HG02870 (cell line): ENCODE measurements at regions not wholly inside any gene's neighbourhood (a gene's known extent, or its start where the extent isn't known, plus 50 kb on each side); places are given as distances from the start of the nearest gene placed in this dataset.
A peak's percentile ranks its signal among the peaks of the same experiment; 100 is the strongest.
"Not testable (repeated sequence)": the region's sequence is repeated elsewhere in the genome, so short reads cannot be mapped to it uniquely, and the experiment has no call there.

Source experiments
- ATAC-seq: cut with Tn5 transposase; IDR thresholded peaks from one replicate; pipeline ENCODE4 v1.9.1; 2021; ENCODE audit warnings: mild to moderate bottlenecking, moderate library complexity; ENCODE audit not compliant: unreplicated experiment

GRCh38 chr9:105098370-105098769 is 146.1 kb upstream of the SLC44A1 start:
- ATAC-seq: no peak

DNA sequence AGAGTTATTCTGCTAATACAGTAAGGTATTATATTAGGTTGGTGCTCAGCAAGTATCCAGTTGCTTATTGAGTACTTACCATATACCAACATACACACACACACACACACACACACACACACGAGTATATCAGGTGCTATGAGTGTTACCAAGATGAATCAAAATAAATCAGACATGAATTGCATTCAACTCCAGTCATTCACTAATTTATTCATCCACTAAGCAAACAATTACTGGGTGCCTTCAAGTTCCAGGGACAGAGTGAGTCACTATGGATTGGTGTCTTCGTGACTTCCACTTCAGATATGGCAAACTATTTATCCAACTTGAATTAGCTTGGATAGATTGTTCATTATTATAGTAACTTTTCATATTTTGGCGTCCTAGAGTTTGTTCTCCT is 140.7 kb upstream of the SLC44A1 start:
- ATAC-seq: no peak

DNA sequence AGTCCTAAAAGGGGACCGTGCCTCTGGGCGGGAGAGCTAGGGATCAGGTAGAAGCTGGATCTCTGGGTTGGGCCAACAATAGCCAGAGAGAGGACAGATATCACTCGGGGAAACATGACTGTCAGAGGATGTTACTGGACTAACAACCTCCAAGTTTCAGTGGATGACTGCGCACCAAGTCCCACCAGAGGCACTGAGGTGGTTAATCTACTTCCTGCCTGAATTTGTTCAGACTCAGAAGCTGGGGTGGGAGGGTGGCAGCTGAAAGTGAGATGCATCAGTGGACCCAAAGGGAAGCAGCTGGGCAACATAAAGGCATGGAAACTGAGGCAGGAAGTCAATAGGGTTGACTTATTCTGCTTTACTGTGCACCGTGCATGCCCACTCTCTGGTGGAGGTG is 130.1 kb upstream of the SLC44A1 start:
- ATAC-seq: no peak

DNA sequence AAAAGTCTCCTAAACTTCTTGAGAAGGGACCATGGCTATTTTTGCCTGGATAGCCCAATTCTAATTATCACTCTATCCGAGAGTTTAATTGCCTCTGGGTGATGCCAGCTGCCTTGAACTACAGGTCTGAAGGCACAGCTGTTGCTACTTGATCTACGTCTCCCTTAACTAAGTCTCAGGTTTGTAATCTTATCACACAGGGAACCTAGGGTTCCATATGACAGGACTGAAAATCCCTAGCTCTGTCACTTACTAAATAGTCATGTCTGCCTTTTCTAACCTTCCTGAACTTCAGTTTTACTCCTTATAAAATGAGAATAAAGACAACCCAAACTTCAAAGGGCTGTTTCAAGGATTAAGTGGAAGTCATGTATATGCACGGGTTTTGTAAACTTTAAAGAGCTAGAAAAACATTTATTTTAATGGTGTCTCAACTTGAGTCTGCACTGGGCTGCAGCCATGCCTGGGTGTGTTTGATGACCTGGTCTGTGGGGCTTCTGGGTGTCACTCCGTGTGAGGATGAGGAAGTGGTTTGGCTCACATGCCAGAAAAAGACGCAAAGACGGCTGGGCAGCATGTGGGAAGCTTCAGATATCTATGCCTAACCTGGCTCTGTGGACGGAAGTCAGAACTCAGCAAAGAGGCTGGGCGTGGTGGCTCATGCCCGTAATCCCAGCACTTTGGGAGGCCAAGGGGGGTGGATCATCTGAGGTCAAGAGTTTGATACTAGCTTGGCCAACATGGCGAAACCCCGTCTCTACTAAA is 129.3 kb upstream of the SLC44A1 start:
- no peak for ATAC-seq

DNA sequence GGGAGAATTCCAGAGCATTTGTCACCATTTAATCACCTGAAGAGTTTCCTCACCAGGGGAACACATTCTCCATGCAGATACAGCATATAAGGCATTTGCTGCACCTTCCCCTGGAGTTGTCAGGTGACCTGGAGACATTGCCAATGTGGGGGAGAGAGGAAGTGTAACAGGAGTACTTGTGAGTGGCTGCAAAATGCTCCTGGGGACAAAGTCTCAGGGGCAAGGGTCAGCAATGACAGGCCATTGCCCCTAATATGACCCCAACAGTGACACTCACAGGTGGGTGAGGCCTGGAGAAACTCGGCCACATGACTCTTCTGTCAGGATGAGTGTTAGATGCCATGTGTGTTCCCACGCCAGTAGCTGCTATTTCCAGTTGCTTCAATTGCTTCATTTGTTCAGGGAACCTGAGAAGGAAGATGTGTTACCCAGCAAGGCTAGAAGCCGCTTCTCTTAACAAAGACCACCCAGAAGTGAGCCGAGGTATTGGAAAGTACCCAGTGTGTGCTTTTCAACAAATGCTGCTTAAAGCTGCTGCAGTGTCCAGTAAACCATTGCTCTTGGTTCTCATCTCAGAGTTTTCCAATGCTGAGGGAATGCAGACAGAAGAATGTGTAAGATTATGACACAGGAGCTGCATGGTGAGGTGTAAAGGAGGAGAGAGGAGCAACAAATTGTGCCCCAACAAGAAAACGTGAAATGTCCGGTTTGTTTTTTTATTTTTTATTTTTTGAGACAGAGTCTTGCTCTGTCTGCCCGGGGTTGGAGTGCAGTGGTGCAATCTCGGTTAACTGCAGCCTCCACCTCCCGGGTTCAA is 128.2 kb upstream of the SLC44A1 start:
- no peak for ATAC-seq

GRCh38 chr9:105117234-105117633 is 127.2 kb upstream of the SLC44A1 start:
- no peak for ATAC-seq

DNA sequence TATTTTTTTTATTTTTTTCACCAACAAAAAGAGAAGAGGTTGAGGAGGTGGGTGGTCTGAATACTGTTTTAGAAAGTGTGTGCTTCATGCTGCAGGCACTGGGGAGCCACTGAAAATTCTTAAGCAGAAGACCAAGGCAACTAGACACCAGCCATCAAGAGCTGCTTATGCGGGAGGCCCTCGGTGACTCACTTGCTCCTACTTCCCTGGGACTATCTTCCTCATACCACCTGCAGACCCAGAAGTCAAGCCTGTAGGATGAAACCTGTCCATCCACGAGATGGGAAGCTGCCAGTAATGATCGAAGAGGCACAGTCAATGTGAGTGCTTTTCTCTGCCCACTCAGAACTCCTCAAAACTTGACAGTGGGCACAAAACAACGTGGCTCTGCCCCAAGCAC is 125.8 kb upstream of the SLC44A1 start:
- no peak for ATAC-seq

- ATAC-seq: no peak
Observed at GRCh38 chr9:105119156-105119555, 125.3 kb upstream of the SLC44A1 start.

GRCh38 chr9:105121861-105122430 is 122.5 kb upstream of the SLC44A1 start:
- no peak for ATAC-seq

- ATAC-seq: not testable (repeated sequence)
Observed at GRCh38 chr9:105124598-105124997, 119.9 kb upstream of the SLC44A1 start.

DNA sequence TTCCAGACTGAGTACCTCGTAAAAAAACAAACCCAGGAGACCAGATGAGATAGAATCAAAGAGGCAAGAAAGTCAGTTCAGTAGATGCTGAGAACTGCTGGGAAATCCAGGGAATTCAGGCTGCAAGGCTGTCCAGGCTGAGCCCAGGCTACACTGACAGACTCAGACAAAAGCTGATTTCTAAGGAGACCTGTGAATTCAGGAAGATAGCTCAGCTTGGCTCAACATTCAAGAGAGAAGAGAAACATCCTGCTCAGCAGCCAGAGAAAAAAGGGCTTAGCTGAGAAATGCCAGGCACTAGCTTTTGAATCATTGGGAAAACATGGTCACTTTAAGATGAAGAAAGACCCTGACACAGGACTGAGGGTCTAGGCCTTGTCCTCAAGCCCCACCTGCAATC is 118.2 kb upstream of the SLC44A1 start:
- ATAC-seq: no peak

DNA sequence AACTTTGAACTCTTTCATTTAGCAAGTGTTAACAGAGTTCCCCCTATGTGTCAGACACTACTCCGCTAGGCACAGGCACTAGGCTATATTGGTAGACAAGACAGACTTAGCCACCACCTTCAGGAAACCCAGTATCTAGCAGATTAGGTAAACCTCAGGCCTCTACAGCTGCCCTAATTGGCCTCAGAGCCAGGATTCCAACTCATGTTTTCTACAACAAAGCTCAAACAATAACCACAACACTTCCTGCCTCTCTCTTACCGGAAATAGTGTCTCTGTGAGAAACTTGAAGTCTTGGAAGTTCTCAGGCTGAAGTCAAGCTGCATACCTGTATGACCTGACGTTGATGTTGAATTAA is 116.6 kb upstream of the SLC44A1 start:
- ATAC-seq: peak; percentile 87

- ATAC-seq: no peak
Observed at GRCh38 chr9:105128908-105129600, 115.4 kb upstream of the SLC44A1 start.

- ATAC-seq: no peak
Observed at GRCh38 chr9:105129731-105130130, 114.7 kb upstream of the SLC44A1 start.

GRCh38 chr9:105131981-105132380 is 112.5 kb upstream of the SLC44A1 start:
- no peak for ATAC-seq

DNA sequence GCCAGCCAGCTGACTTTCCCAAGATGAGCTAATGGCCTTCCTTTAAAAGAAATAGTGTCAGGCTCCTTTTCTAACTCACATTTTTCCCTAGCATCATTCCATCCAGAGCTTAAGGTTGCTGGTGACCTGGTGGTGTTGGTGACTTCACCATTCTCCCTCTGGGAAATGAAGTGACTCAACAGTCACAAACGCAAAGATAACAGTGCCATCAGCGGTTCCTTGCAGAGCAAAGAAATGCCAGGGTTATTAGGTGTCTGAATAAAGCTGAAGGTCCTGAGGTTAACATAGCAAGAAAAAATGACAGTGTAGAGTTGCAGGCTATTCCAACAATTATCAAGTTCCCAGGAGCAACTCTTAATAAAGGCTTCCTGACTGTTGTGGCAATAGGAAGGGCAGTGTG is 111.8 kb upstream of the SLC44A1 start:
- ATAC-seq: no peak

DNA sequence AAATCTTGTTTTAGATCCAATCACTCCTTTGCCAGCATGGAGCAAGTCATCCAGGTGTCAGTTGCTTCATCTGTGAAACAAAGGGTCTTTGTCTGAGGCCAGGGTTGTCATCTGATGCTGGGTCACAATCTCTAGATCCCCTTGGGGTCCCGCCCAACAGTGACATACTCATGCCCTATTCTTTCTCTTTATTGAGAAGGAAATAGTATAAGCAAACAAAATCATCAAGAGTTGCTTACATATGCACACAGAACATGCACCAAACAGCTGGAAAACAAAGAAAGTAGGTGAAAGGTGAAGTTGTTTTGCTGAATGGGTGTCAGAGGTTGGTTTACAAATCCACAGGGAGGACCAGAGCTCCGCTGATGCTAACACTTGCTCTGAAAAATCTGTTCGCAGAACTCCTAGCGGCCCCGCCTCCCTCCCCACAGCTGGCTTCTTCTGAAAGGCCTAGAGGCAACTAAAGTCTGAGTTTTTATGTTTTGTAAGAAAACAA is 106.1 kb upstream of the SLC44A1 start:
- no peak for ATAC-seq

DNA sequence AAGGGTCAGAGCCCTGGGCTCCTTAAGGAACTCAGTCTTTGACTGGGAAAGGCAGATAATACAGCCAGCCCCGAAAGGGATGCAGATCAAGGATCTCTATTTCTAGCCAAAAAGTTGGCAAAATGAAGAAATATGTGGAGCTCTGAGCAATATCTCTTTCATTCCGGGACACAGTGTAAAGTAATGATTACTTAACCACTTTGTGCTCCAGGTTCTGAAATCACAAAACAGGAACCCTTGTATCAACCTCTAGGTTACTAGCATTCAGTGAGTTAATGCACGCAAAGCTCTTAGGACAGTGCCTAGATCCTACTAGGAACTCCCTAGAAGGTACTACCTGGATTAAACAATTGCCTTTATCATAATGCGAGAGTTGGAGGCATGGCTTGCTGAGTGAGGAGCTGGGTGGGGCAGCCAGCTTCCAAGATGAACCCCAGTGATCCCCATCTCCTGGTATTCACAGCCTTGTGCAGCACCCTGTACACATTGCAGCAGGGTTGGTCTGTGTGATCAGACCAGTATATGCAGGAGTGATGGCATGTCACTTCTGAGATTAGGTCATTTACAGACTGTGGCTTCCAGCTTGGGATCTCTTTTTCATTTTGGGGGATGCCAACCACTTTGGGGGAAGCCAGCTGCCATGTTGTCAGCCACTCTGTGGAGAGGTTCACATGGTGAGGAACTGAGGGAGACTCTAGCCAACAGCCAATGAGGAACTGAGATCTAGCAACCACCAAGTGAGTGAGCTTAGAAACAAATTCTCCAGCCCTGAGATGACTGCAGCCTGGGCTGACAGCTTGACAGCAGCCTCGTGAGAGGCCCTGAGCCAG is 103.1 kb upstream of the SLC44A1 start:
- peak; percentile 88 for ATAC-seq

DNA sequence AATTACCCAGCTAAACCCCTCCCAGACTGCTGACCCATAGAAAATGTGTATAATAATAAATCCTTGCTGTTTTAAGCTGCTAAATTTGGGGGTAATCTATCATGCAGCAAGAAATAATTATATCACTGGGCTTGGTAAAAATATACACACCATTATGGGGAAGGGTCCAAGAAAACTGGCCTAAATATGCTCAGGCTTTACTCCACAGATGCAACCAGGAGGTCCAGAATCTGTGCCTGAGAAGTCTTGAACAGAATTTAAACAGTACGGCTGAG is 102.5 kb upstream of the SLC44A1 start:
- ATAC-seq: no peak

DNA sequence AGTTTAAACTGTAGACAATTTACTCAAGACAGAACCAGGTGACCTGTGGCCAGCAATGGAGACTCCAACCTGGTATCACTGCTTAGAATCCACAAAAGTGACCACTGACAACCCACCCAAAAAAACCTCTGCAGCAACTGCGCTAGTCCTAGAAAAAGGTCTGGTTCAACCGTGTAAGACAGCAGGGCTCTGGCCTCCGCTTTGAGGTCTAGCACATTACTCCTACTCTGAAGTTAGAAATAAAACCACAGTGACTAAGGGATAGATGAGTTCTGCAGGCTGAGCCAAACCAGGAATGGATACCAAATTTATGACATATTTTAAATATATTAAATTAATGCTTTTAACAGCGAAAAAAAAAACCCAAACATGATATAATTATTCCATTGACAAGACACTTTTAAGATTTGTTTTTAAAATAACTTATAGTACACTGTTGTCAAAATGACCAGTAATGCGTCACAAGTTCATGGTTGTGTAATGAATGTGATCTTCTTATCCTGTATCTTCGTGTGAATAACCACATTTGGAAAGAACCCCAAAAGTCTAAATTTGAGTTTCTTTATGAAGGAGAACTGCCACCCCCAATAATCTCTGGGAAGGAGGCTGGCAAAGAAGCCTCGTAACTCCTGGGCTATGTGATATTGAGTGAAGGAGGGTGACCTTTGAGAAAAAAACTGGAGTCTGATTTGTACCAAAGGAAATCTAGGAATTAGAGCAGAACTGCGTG is 101.9 kb upstream of the SLC44A1 start:
- no peak for ATAC-seq
